ENCODE measurements at regions not wholly inside any gene's neighbourhood (a gene's known extent, or its start where the extent isn't known, plus 50 kb on each side); places are given as distances from the start of the nearest gene placed in this dataset.

GRCh38 chr2:16397681-16398475 is 267.8 kb downstream of the CYRIA start:
- no peaks in the 10 kb centered on the region for H3K9me3 ChIP-seq (ENCODE audit: control insufficient read depth in 4 of 4, low read length in 3 of 4)

GRCh38 chr2:16396986-16397385 is 268.6 kb downstream of the CYRIA start:
- Histone ChIP-seq H3K4me3 (ENCODE audit: low read depth in 1 of 3, low read length in 3 of 3) (no peak overlapping the region), H3K9me3 (ENCODE audit: control insufficient read depth in 4 of 4, low read length in 3 of 4) (no peaks in the 10 kb centered on the region), H3K27ac (ENCODE audit: low read depth in 1 of 2, low read length in 2 of 2) (no peak overlapping the region), H3K4me1 (ENCODE audit: control insufficient read depth in 4 of 4, insufficient read depth in 4 of 4, low read length in 3 of 4) (no peaks in the 10 kb centered on the region), H3K27me3 (ENCODE audit: control insufficient read depth in 4 of 4, insufficient read depth in 4 of 4, low read length in 3 of 4) (no peaks in the 10 kb centered on the region), H3K9ac (ENCODE audit: low read depth in 1 of 2, low read length in 2 of 2) (no peak overlapping the region), H3K36me3 (ENCODE audit: control insufficient read depth in 4 of 4, insufficient read depth in 3 of 4, low read depth in 1 of 4, low read length in 3 of 4) (no peaks in the 10 kb centered on the region)
- DNase-seq (ENCODE audit: low spot score) = no peak
- no peak for TF ChIP-seq RXRA (IDR thresholded peaks at IDR 0.05)
- no peak for TF ChIP-seq ZBTB33 (IDR thresholded peaks at IDR 0.05)
- no peak for TF ChIP-seq FOXA2 (IDR thresholded peaks at IDR 0.05)
- no peak for TF ChIP-seq SP1 (IDR thresholded peaks at IDR 0.05)
- TF ChIP-seq HNF4A (conservative IDR thresholded peaks at IDR 0.05) = no peak
- TF ChIP-seq REST (IDR thresholded peaks at IDR 0.05) = no peak
- TF ChIP-seq YY1 (IDR thresholded peaks at IDR 0.05) = no peak
- no peak for TF ChIP-seq EGR1 (IDR thresholded peaks at IDR 0.05; ENCODE audit: low read depth in 2 of 2)
- no peak for TF ChIP-seq CTCF (IDR thresholded peaks at IDR 0.05; ENCODE audit: low read depth, low read length, missing input control)
- TF ChIP-seq GABPA (IDR thresholded peaks at IDR 0.05 in 1 of 2, conservative IDR thresholded peaks at IDR 0.05 in 1 of 2) = no peak
- TF ChIP-seq ATF3 (IDR thresholded peaks at IDR 0.05) = no peak
- no peak for TF ChIP-seq HNF4G (IDR thresholded peaks at IDR 0.05)
- 95% methylated on average over 3 of the region's 3 CpGs for WGBS

More at GRCh38 chr2:16397681-16398475, 267.8 kb downstream of the CYRIA start:
- no peak for DNase-seq (ENCODE audit: low spot score)
- no peak overlapping the region for H3K27ac ChIP-seq (ENCODE audit: low read depth in 1 of 2, low read length in 2 of 2)
- H3K9ac ChIP-seq (ENCODE audit: low read depth in 1 of 2, low read length in 2 of 2) = no peak overlapping the region
- H3K36me3 ChIP-seq (ENCODE audit: control insufficient read depth in 4 of 4, insufficient read depth in 3 of 4, low read depth in 1 of 4, low read length in 3 of 4) = no peaks in the 10 kb centered on the region
- H3K27me3 ChIP-seq (ENCODE audit: control insufficient read depth in 4 of 4, insufficient read depth in 4 of 4, low read length in 3 of 4) = no peaks in the 10 kb centered on the region
- no peak overlapping the region for H3K4me3 ChIP-seq (ENCODE audit: low read depth in 1 of 3, low read length in 3 of 3)
- WGBS = 87% methylated on average over 6 of the region's 6 CpGs
- no peaks in the 10 kb centered on the region for H3K4me1 ChIP-seq (ENCODE audit: control insufficient read depth in 4 of 4, insufficient read depth in 4 of 4, low read length in 3 of 4)
- no peak for TF ChIP-seq TAF1 (conservative IDR thresholded peaks at IDR 0.05)
- TF ChIP-seq MAX (IDR thresholded peaks at IDR 0.05) = no peak
